GM21526 (cell line): ENCODE measurements at regions not wholly inside any gene's neighbourhood (a gene's known extent, or its start where the extent isn't known, plus 50 kb on each side); places are given as distances from the start of the nearest gene placed in this dataset.
A peak's percentile ranks its signal among the peaks of the same experiment; 100 is the strongest.
"Not testable (repeated sequence)": the region's sequence is repeated elsewhere in the genome, so short reads cannot be mapped to it uniquely, and the experiment has no call there.

Experiments used
- ATAC-seq: cut with Tn5 transposase; IDR thresholded peaks from one replicate; pipeline ENCODE4 v1.9.1; 2021; ENCODE audit warnings: moderate library complexity; ENCODE audit not compliant: unreplicated experiment, low FRiP score

GRCh38 chr1:222015686-222016085, 273.8 kb upstream of the DUSP10 start:
- no peak for ATAC-seq

GRCh38 chr1:222014001-222014400, 272.1 kb upstream of the DUSP10 start:
- ATAC-seq: no peak

- ATAC-seq: no peak
These were observed 270.9 kb upstream of the DUSP10 start for GRCh38 chr1:222012816-222013215.

- ATAC-seq: no peak
These were observed 268.4 kb upstream of the DUSP10 start for GRCh38 chr1:222010306-222010705.

GRCh38 chr1:222009105-222009730, 267.3 kb upstream of the DUSP10 start:
- ATAC-seq: peak; percentile 71

GRCh38 chr1:222006715-222007114, 264.8 kb upstream of the DUSP10 start:
- no peak for ATAC-seq

GRCh38 chr1:222004784-222005183, 262.9 kb upstream of the DUSP10 start:
- no peak for ATAC-seq

GRCh38 chr1:222004034-222004433, 262.1 kb upstream of the DUSP10 start:
- ATAC-seq: no peak

- no peak for ATAC-seq
These were observed 260.6 kb upstream of the DUSP10 start for GRCh38 chr1:222002503-222002902.

GRCh38 chr1:222000131-222000530, 258.2 kb upstream of the DUSP10 start:
- ATAC-seq: no peak

GRCh38 chr1:221998781-221999180, 256.9 kb upstream of the DUSP10 start:
- no peak for ATAC-seq

GRCh38 chr1:221998186-221998612, 256.3 kb upstream of the DUSP10 start:
- no peak for ATAC-seq

GRCh38 chr1:221997012-221997411, 255.1 kb upstream of the DUSP10 start:
- ATAC-seq: not testable (repeated sequence)

GRCh38 chr1:221994939-221995338, 253.1 kb upstream of the DUSP10 start:
- ATAC-seq: no peak

- ATAC-seq: peak; percentile 83
These were observed 252.4 kb upstream of the DUSP10 start for GRCh38 chr1:221994274-221994698.

- ATAC-seq: no peak
These were observed 251.6 kb upstream of the DUSP10 start for GRCh38 chr1:221993444-221993948.

GRCh38 chr1:221992427-221992826, 250.5 kb upstream of the DUSP10 start:
- no peak for ATAC-seq

- no peak for ATAC-seq
These were observed 249.3 kb upstream of the DUSP10 start for GRCh38 chr1:221991221-221991620.

- no peak for ATAC-seq
These were observed 247.9 kb upstream of the DUSP10 start for GRCh38 chr1:221989741-221990140.

GRCh38 chr1:221988829-221989228, 246.9 kb upstream of the DUSP10 start:
- no peak for ATAC-seq

GRCh38 chr1:221987860-221988520, 246.1 kb upstream of the DUSP10 start:
- ATAC-seq: no peak

GRCh38 chr1:221983444-221983843, 241.6 kb upstream of the DUSP10 start:
- no peak for ATAC-seq
